H1 (cell line): ENCODE measurements at regions not wholly inside any gene's neighbourhood (a gene's known extent, or its start where the extent isn't known, plus 50 kb on each side); places are given as distances from the start of the nearest gene placed in this dataset.

ENCODE experiments used
- CTCF ChIA-PET: fragments of 300-600 bp; sonication (Branson Sonifier 250); formaldehyde crosslinking; loops from one replicate; lab custom pipeline; 2021; ENCODE audit not compliant: partially characterized antibody; lab: Charles Lee
- POLR2A ChIA-PET: fragments of 300-600 bp; sonication (Branson Sonifier 250); formaldehyde crosslinking; loops from one replicate; lab custom pipeline; 2021; ENCODE audit warnings: inconsistent platforms; ENCODE audit not compliant: partially characterized antibody; lab: Charles Lee
- DNase-seq, 2 experiments: peaks; one replicate each; pipeline versions ENCODE4 v3.0.0 to v3.0.0-alpha.2; 2010 to 2022; ENCODE audit warnings: low spot score in 2 of 2, low read depth in 1 of 2, mixed read lengths in 1 of 2
- FAIRE-seq: peaks from 2 replicates; lab custom pipeline; 2011; peaks lifted over from hg19 to GRCh38; lab: Jason Lieb, UNC
- H2AFZ ChIP-seq: 2 replicates; pipeline ENCODE4 v1.8.1; 2012; ENCODE audit warnings: low read length, inconsistent platforms
- H2AK5ac ChIP-seq: 2 replicates; pipeline ENCODE4 v1.6.1; 2013; ENCODE audit warnings: low read depth, low read length
- H2BK120ac ChIP-seq: replicated peaks from 2 replicates; pipeline ENCODE3; 2013; ENCODE audit warnings: low read depth, low read length, inconsistent platforms
- H2BK12ac ChIP-seq: 2 replicates; pipeline ENCODE4 v1.6.1; 2013; ENCODE audit warnings: low read depth, low read length
- H2BK15ac ChIP-seq: 2 replicates; pipeline ENCODE4 v1.6.1; 2013; ENCODE audit warnings: low read length
- H2BK20ac ChIP-seq: 2 replicates; pipeline ENCODE4 v1.6.1; 2013; ENCODE audit warnings: low read length
- H2BK5ac ChIP-seq: 2 replicates; pipeline ENCODE4 v1.6.1; 2013; ENCODE audit warnings: low read depth, low read length
- H3K14ac ChIP-seq: 2 replicates; pipeline ENCODE4 v1.6.1; 2013; ENCODE audit warnings: inconsistent platforms; ENCODE audit not compliant: insufficient read length
- H3K18ac ChIP-seq: 2 replicates; pipeline ENCODE4 v1.6.1; 2013; ENCODE audit warnings: low read length; ENCODE audit errors: extremely low read depth
- H3K23ac ChIP-seq: 2 replicates; pipeline ENCODE4 v1.6.1; 2013; ENCODE audit warnings: inconsistent platforms; ENCODE audit not compliant: insufficient read length
- H3K23me2 ChIP-seq: 2 replicates; pipeline ENCODE4 v1.6.1; 2013; ENCODE audit warnings: low read depth, low read length
- H3K27ac ChIP-seq: 2 replicates; pipeline ENCODE4 v1.6.1; 2011; ENCODE audit warnings: low read depth, low read length, inconsistent platforms
- H3K27me3 ChIP-seq, 4 experiments: replicated peaks in 1 of 4; 1 replicate in 1 of 4; 2 replicates in 3 of 4; pipeline versions ENCODE4 v1.6.1 to v1.8.1; 2011 to 2013; ENCODE audit warnings: low read length in 3 of 4, mild to moderate bottlenecking in 3 of 4, inconsistent platforms in 2 of 4, mixed read lengths in 2 of 4, moderate library complexity in 1 of 4; ENCODE audit not compliant: control insufficient read depth in 3 of 4, insufficient read depth in 3 of 4; ENCODE audit errors: extremely low read depth in 1 of 4
- H3K36me3 ChIP-seq, 4 experiments: 2 replicates each; pipeline versions ENCODE4 v1.6.1 to v1.8.1; 2011 to 2013; ENCODE audit warnings: mild to moderate bottlenecking in 4 of 4, low read length in 3 of 4, moderate library complexity in 2 of 4, control low read depth in 1 of 4, inconsistent platforms in 1 of 4; ENCODE audit not compliant: insufficient read depth in 4 of 4, control insufficient read depth in 2 of 4
- H3K4ac ChIP-seq: replicated peaks from 2 replicates; pipeline ENCODE3; 2013; ENCODE audit warnings: low read length, low read depth, mixed read lengths, inconsistent platforms; ENCODE audit not compliant: insufficient read length
- H3K4me1 ChIP-seq, 4 experiments: replicated peaks in 1 of 4; 1 replicate in 1 of 4; 2 replicates in 3 of 4; pipeline versions ENCODE4 v1.6.1 to v1.8.1; 2011 to 2013; ENCODE audit warnings: low read length in 3 of 4, inconsistent platforms in 2 of 4, mixed read lengths in 1 of 4; ENCODE audit not compliant: insufficient read depth in 4 of 4, control insufficient read depth in 3 of 4
- H3K4me2 ChIP-seq, 2 experiments: 2 replicates each; pipeline versions ENCODE4 v1.6.1 to v1.8.1; 2011 to 2013; ENCODE audit warnings: low read depth in 2 of 2, low read length in 2 of 2, control low read depth in 1 of 2, inconsistent platforms in 1 of 2, mild to moderate bottlenecking in 1 of 2; ENCODE audit not compliant: insufficient read depth in 1 of 2
- H3K4me3 ChIP-seq, 4 experiments: fragments of 200-600, 300-600 bp in 1 of 4; sonication (generic), shearing (Covaris generic), sonication (Bioruptor Twin) in 1 of 4; 2 replicates each; pipeline versions ENCODE4 v1.5.1 to v1.8.1; 2011 to 2016; ENCODE audit warnings: low read length in 4 of 4, low read depth in 3 of 4, control low read depth in 2 of 4, inconsistent platforms in 2 of 4, mild to moderate bottlenecking in 2 of 4, mixed read lengths in 1 of 4, moderate library complexity in 1 of 4; ENCODE audit not compliant: insufficient read depth in 2 of 4; ENCODE audit errors: extremely low read depth in 1 of 4
- H3K56ac ChIP-seq: replicated peaks from 2 replicates; pipeline ENCODE3; 2013; ENCODE audit warnings: low read depth, mild to moderate bottlenecking, mixed read lengths, low read length, inconsistent platforms; ENCODE audit not compliant: insufficient read length
- H3K79me1 ChIP-seq: 2 replicates; pipeline ENCODE4 v1.6.1; 2013; ENCODE audit warnings: low read depth, low read length, control low read depth
- H3K79me2 ChIP-seq, 2 experiments: 2 replicates each; pipeline versions ENCODE4 v1.6.1 to v1.8.1; 2012 to 2013; ENCODE audit warnings: low read length in 2 of 2, mild to moderate bottlenecking in 2 of 2, inconsistent platforms in 1 of 2; ENCODE audit not compliant: insufficient read depth in 2 of 2, control insufficient read depth in 1 of 2
- H3K9ac ChIP-seq, 4 experiments: replicated peaks in 1 of 4; 1 replicate in 1 of 4; 2 replicates in 3 of 4; pipeline versions ENCODE4 v1.6.1 to v1.8.1; 2011 to 2013; ENCODE audit warnings: low read depth in 3 of 4, low read length in 3 of 4, control low read depth in 2 of 4, mild to moderate bottlenecking in 2 of 4, moderate library complexity in 2 of 4, inconsistent platforms in 1 of 4; ENCODE audit errors: extremely low read depth in 1 of 4
- H3K9me3 ChIP-seq, 2 experiments: 2 replicates each; pipeline versions ENCODE4 v1.6.1 to v1.8.1; 2012 to 2013; ENCODE audit warnings: mild to moderate bottlenecking in 2 of 2, moderate library complexity in 2 of 2, control low read depth in 1 of 2, inconsistent platforms in 1 of 2, low read depth in 1 of 2, low read length in 1 of 2, mixed read lengths in 1 of 2; ENCODE audit not compliant: insufficient read depth in 2 of 2
- H4K20me1 ChIP-seq, 2 experiments: replicated peaks in 1 of 2; 2 replicates each; pipeline versions ENCODE3 to v1.8.1; 2011 to 2013; ENCODE audit warnings: inconsistent platforms in 2 of 2, low read length in 2 of 2, mild to moderate bottlenecking in 1 of 2; ENCODE audit not compliant: insufficient read depth in 2 of 2, control insufficient read depth in 1 of 2
- H4K5ac ChIP-seq: 2 replicates; pipeline ENCODE4 v1.6.1; 2013; ENCODE audit warnings: low read length, low read depth, mixed read lengths, inconsistent platforms; ENCODE audit not compliant: insufficient read length
- H4K8ac ChIP-seq: 2 replicates; pipeline ENCODE4 v1.8.0; 2013; ENCODE audit warnings: mild to moderate bottlenecking, moderate library complexity, low read length, inconsistent platforms; ENCODE audit not compliant: insufficient read depth; ENCODE audit errors: extremely low read depth
- H4K91ac ChIP-seq: replicated peaks from 2 replicates; pipeline ENCODE3; 2013; ENCODE audit warnings: low read length, mixed read lengths, inconsistent platforms; ENCODE audit not compliant: insufficient read length
- BRCA1 ChIP-seq: IDR thresholded peaks from 2 replicates; pipeline ENCODE4 v1.6.1; 2012; ENCODE audit warnings: low read depth, low read length, improper control_type of control experiment
- CEBPB ChIP-seq: IDR thresholded peaks from 2 replicates; pipeline ENCODE4 v1.6.1; 2012; ENCODE audit warnings: low read depth, low read length
- GABPA ChIP-seq: IDR thresholded peaks from 2 replicates; pipeline ENCODE4 v1.6.1; 2011; ENCODE audit warnings: mild to moderate bottlenecking, low read length, moderate library complexity, borderline replicate concordance; ENCODE audit not compliant: insufficient read depth
- MAX ChIP-seq: IDR thresholded peaks from 2 replicates; pipeline ENCODE4 v1.6.1; 2012; ENCODE audit warnings: inconsistent platforms
- NRF1 ChIP-seq: IDR thresholded peaks from 2 replicates; pipeline ENCODE4 v1.6.1; 2011; ENCODE audit warnings: mild to moderate bottlenecking, low read depth, low read length, improper control_type of control experiment
- PHF8 ChIP-seq: fragments of 200-600 bp; sonication (generic); conservative IDR thresholded peaks from 2 replicates; pipeline ENCODE4 v1.7.1; 2012; ENCODE audit warnings: low read depth, mild to moderate bottlenecking, inconsistent platforms, low read length, moderate library complexity
- POLR2A ChIP-seq, 2 experiments: IDR thresholded peaks; 1 replicate in 1 of 2; 2 replicates in 1 of 2; pipeline ENCODE4 v1.6.1; 2011; ENCODE audit warnings: low read depth in 2 of 2, low read length in 2 of 2, mild to moderate bottlenecking in 2 of 2; ENCODE audit errors: control extremely low read depth in 1 of 2
- RAD21 ChIP-seq, 2 experiments: IDR thresholded peaks in 1 of 2; conservative IDR thresholded peaks in 1 of 2; 2 replicates each; pipeline ENCODE4 v1.6.1; 2011; ENCODE audit warnings: low read depth in 2 of 2, low read length in 2 of 2, improper control_type of control experiment in 1 of 2, inconsistent platforms in 1 of 2, mild to moderate bottlenecking in 1 of 2, moderate library complexity in 1 of 2
- SIN3A ChIP-seq, 2 experiments: IDR thresholded peaks in 1 of 2; conservative IDR thresholded peaks in 1 of 2; 2 replicates each; pipeline ENCODE4 v1.6.1; 2011 to 2012; ENCODE audit warnings: low read length in 2 of 2, improper control_type of control experiment in 1 of 2, low read depth in 1 of 2, mild to moderate bottlenecking in 1 of 2
- SIRT6 ChIP-seq: IDR thresholded peaks from one replicate; pipeline ENCODE4 v1.7.1; 2012; ENCODE audit warnings: low read length, inconsistent platforms
- SIX5 ChIP-seq: IDR thresholded peaks from 2 replicates; pipeline ENCODE4 v1.6.1; 2011; ENCODE audit warnings: mild to moderate bottlenecking, low read depth, low read length
- TBP ChIP-seq: IDR thresholded peaks from 2 replicates; pipeline ENCODE4 v1.6.1; 2011; ENCODE audit warnings: low read depth, low read length, improper control_type of control experiment
- WGBS, 2 experiments: shearing (Covaris generic) in 1 of 2; methylation state at CpG; one replicate each; pipeline versions ENCODE4 v1.1.6 to v1.1.7; 2013 to 2015; ENCODE audit warnings: low lambda C conversion rate in 2 of 2, mixed read lengths in 2 of 2, inconsistent platforms in 1 of 2, low coverage in 1 of 2, missing lambda C conversion rate in 1 of 2; ENCODE audit not compliant: insufficient replicate concordance in 2 of 2, insufficient coverage in 1 of 2, insufficient read length in 1 of 2; ENCODE audit errors: extremely low coverage in 1 of 2, missing lambda C conversion rate in 1 of 2; 5-methylcytosine and 5-hydroxymethylcytosine counted together
- TF ChIP-seq, protein P1 (sequence below): IDR thresholded peaks from 2 replicates; pipeline ENCODE4 v1.6.1; 2012; ENCODE audit warnings: low read length, inconsistent platforms

- Histone ChIP-seq H2AFZ (no peak overlapping the region), H3K79me1 (no peaks in the 10 kb centered on the region), H2BK12ac (no peak overlapping the region), H3K4me1 (peaks cover 0 to 2% (median 0%) of the 10 kb centered on the region in 4 experiments; a peak in 1 of 7 replicates), H2BK120ac (no peak overlapping the region), H4K8ac (no peak overlapping the region), H3K9me3 (no peaks in the 10 kb centered on the region), H2BK15ac (no peak overlapping the region), H3K27ac (no peak overlapping the region), H2AK5ac (no peak overlapping the region), H3K79me2 (no peaks in the 10 kb centered on the region), H4K5ac (no peak overlapping the region), H3K23ac (no peak overlapping the region), H3K18ac (no peak overlapping the region), H3K4me3 (no peak overlapping the region), H3K36me3 (no peaks in the 10 kb centered on the region), H3K4me2 (no peak overlapping the region), H2BK5ac (no peak overlapping the region), H2BK20ac (no peak overlapping the region), H3K56ac (no peak overlapping the region), H3K4ac (no peak overlapping the region), H4K91ac (no peak overlapping the region), H3K14ac (no peak overlapping the region), H4K20me1 (no peaks in the 10 kb centered on the region), H3K23me2 (no peaks in the 10 kb centered on the region), H3K9ac (no peak overlapping the region), H3K27me3 (no peaks in the 10 kb centered on the region)
- 80% methylated on average over 2 of the region's 2 CpGs; no CpG with 5 or more reads in 1 of the 2 experiments for WGBS, 2 experiments
- DNase-seq = no peak
- POLR2A ChIA-PET = no interaction called here
- FAIRE-seq = no peak
- CTCF ChIA-PET = no interaction called here
- TF ChIP-seq TBP = no peak
- no peak for TF ChIP-seq PHF8
- no peak for TF ChIP-seq GABPA
- TF ChIP-seq SIX5 = no peak
- no peak for TF ChIP-seq CEBPB
- no peak for TF ChIP-seq MAX
- TF ChIP-seq BRCA1 = no peak
- no peak for TF ChIP-seq POLR2A (IDR thresholded peaks at IDR 0.05; ENCODE audit: control extremely low read depth in 1 of 2, low read depth in 2 of 2, low read length in 2 of 2)
- TF ChIP-seq, protein P1, sequence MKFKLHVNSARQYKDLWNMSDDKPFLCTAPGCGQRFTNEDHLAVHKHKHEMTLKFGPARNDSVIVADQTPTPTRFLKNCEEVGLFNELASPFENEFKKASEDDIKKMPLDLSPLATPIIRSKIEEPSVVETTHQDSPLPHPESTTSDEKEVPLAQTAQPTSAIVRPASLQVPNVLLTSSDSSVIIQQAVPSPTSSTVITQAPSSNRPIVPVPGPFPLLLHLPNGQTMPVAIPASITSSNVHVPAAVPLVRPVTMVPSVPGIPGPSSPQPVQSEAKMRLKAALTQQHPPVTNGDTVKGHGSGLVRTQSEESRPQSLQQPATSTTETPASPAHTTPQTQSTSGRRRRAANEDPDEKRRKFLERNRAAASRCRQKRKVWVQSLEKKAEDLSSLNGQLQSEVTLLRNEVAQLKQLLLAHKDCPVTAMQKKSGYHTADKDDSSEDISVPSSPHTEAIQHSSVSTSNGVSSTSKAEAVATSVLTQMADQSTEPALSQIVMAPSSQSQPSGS = no peak
- TF ChIP-seq NRF1 = no peak
- no peak for TF ChIP-seq RAD21 (IDR thresholded peaks at IDR 0.05 in 1 of 2, conservative IDR thresholded peaks at IDR 0.05 in 1 of 2; ENCODE audit: low read depth in 2 of 2, low read length in 2 of 2)
- TF ChIP-seq SIRT6 = no peak
- no peak for TF ChIP-seq SIN3A (conservative IDR thresholded peaks at IDR 0.05 in 1 of 2, IDR thresholded peaks at IDR 0.05 in 1 of 2; ENCODE audit: low read depth in 1 of 2, low read length in 2 of 2)
Measured at GRCh38 chr1:164165466-164165865, 393.5 kb upstream of the PBX1 start.
